Spleen (tissue), 11 donors: ENCODE measurements at regions not wholly inside any gene's neighbourhood (a gene's known extent, or its start where the extent isn't known, plus 50 kb on each side); places are given as distances from the start of the nearest gene placed in this dataset.

Experiments
- DNase-seq: peaks from one replicate; pipeline ENCODE4 v3.0.0-alpha.2; 2020
- H3K27ac ChIP-seq, 8 donors: fragments of 200-600 bp; sonication (generic) in 7 of 8; 1 replicate in 4 of 8; 2 replicates in 4 of 8; pipeline versions ENCODE4 v1.5.0 to v1.8.0; 2016 to 2021; ENCODE audit warnings: inconsistent platforms in 4 of 8, mild to moderate bottlenecking in 4 of 8, moderate library complexity in 1 of 8
- H3K27me3 ChIP-seq, 7 donors: fragments of 200-600 bp; sonication (generic) in 6 of 7; replicated peaks in 1 of 7; 1 replicate in 4 of 7; 2 replicates in 3 of 7; pipeline versions ENCODE4 v1.5.0 to v1.8.0; 2016 to 2021; ENCODE audit warnings: inconsistent platforms in 3 of 7, mild to moderate bottlenecking in 1 of 7
- H3K36me3 ChIP-seq, 6 donors: fragments of 200-600 bp; sonication (generic) in 5 of 6; 1 replicate in 4 of 6; 2 replicates in 2 of 6; pipeline versions ENCODE4 v1.5.0 to v1.8.0; 2016 to 2021; ENCODE audit warnings: inconsistent platforms in 2 of 6
- H3K4me1 ChIP-seq, 6 donors: fragments of 200-600 bp; sonication (generic) in 5 of 6; 1 replicate in 3 of 6; 2 replicates in 3 of 6; pipeline versions ENCODE4 v1.5.0 to v1.8.0; 2016 to 2021; ENCODE audit warnings: inconsistent platforms in 3 of 6
- H3K4me3 ChIP-seq, 8 donors: fragments of 200-600 bp; sonication (generic) in 7 of 8; 1 replicate in 4 of 8; 2 replicates in 4 of 8; pipeline versions ENCODE4 v1.5.0 to v1.8.0; 2016 to 2021; ENCODE audit warnings: inconsistent platforms in 4 of 8, mild to moderate bottlenecking in 4 of 8, moderate library complexity in 2 of 8
- H3K9me3 ChIP-seq, 8 donors: fragments of 200-600 bp; sonication (generic) in 7 of 8; 1 replicate in 4 of 8; 2 replicates in 4 of 8; pipeline versions ENCODE4 v1.5.0 to v1.8.0; 2016 to 2021; ENCODE audit warnings: inconsistent platforms in 4 of 8
- POLR2A ChIP-seq, 3 donors: fragments of 450-650 bp; IDR thresholded peaks; one replicate each; pipeline ENCODE4 v1.5.1; 2017; ENCODE audit warnings: antibody characterized with exemption in 3 of 3, mild to moderate bottlenecking in 1 of 3
- POLR2AphosphoS5 ChIP-seq, 3 donors: sonication (generic); formaldehyde crosslinking; IDR thresholded peaks; one replicate each; pipeline ENCODE4 v1.5.1; 2017; ENCODE audit warnings: antibody characterized with exemption in 3 of 3
- WGBS, 5 donors: extraction: QIAGEN DNeasy Blood & Tissue Kit in 3 of 5; methylation state at CpG; one replicate each; pipeline versions ENCODE4 v1.1.5 to v1.1.7; 2013 to 2018; 5-methylcytosine and 5-hydroxymethylcytosine counted together
- intact Hi-C: fragments of 100-400 bp; cut with DNase I; formaldehyde crosslinking; loops from one replicate; pipeline ENCODE4 v1.15.0; 2023; ENCODE audit warnings: low total_unique reads
- TF ChIP-seq, protein P1 (sequence below), 11 experiments: fragments of 200-600 bp in 7 of 11; fragments of 450-650 bp in 4 of 11; sonication (generic) in 4 of 11; IDR thresholded peaks in 8 of 11; conservative IDR thresholded peaks in 3 of 11; 1 replicate in 7 of 11; 2 replicates in 4 of 11; pipeline versions ENCODE4 v1.4.0 to v1.8.0; 2016 to 2021; ENCODE audit warnings: antibody characterized with exemption in 11 of 11, inconsistent platforms in 4 of 11, mild to moderate bottlenecking in 1 of 11
- donor health status: healthy with polysubstance abuse.
- donor health status: DM: no; HTN: no; CAD: no; lungs with moderate emphysema.
- donor health status: DM: no; HTN: no; CAD: no.
- donor health status: Bipolar disorder and iron deficiency.
- donor health status: healthy.
- donor health status: DM: no; HTN: no; CAD: no.
- donor health status: DM: yes; HTN: yes; CAD: no.

DNA sequence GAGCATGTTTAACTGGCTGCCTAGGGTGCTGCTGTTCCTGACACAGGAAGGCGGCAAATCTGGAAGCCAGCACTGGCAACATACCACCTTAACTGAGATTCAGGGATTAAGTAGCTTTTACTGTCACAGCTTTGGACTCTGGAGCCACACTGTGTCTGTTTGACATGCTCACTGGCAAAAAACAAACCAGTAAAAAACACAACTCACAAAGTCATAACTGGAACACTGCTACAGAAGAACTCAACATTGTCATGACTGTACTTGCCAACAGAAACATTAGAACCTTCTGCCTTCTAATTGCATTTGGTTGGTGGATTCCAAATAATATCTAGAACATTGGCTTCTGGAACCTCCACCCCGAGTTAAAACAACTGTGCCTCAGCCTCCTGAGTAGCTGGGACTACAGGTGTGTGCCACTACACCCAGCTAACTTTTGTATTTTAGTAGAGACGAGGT, 117.6 kb downstream of the TTC6 start:
- H3K4me1 ChIP-seq, result peaks cover 0 to 5% (median 0%) of the 10 kb centered on the region in 6 donors
- no peak for TF ChIP-seq POLR2AphosphoS5 (IDR thresholded peaks at IDR 0.05)
- TF ChIP-seq, protein P1, sequence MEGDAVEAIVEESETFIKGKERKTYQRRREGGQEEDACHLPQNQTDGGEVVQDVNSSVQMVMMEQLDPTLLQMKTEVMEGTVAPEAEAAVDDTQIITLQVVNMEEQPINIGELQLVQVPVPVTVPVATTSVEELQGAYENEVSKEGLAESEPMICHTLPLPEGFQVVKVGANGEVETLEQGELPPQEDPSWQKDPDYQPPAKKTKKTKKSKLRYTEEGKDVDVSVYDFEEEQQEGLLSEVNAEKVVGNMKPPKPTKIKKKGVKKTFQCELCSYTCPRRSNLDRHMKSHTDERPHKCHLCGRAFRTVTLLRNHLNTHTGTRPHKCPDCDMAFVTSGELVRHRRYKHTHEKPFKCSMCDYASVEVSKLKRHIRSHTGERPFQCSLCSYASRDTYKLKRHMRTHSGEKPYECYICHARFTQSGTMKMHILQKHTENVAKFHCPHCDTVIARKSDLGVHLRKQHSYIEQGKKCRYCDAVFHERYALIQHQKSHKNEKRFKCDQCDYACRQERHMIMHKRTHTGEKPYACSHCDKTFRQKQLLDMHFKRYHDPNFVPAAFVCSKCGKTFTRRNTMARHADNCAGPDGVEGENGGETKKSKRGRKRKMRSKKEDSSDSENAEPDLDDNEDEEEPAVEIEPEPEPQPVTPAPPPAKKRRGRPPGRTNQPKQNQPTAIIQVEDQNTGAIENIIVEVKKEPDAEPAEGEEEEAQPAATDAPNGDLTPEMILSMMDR (IDR thresholded peaks at IDR 0.05 in 8 of 11, conservative IDR thresholded peaks at IDR 0.05 in 3 of 11), result no peak
- H3K27ac ChIP-seq, result no peak overlapping the region
- 66 to 79% (median 74%) methylated on average over 3 of the region's 3 CpGs for WGBS, 5 donors
- intact Hi-C loops, result no loop called here
- H3K9me3 ChIP-seq, result no peaks in the 10 kb centered on the region
- no peaks in the 10 kb centered on the region for H3K27me3 ChIP-seq
- DNase-seq, result no peak
- no peaks in the 10 kb centered on the region for H3K36me3 ChIP-seq
- no peak overlapping the region for H3K4me3 ChIP-seq

DNA sequence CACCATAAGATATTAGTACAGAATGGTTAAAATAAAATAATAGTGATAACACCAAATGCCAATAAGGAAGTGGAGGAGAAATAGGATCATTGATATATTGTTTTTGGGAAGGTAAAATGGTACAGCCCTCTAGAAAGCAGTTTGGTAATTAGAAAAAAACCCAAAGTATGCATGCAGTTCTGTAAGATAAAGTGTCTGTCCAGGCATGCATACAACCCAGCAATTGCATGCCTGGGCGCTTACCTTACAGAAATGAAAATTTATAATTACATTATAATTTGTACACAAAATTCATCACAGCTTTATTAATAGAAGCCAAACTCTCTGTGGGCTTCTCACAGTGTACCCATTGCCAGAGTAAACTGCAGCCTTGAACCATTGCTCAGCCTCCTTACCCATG, 124.7 kb downstream of the TTC6 start:
- Histone ChIP-seq H3K9me3 (peaks cover 0 to 7% (median 0%) of the 10 kb centered on the region in 8 donors), H3K27ac (no peak overlapping the region), H3K4me3 (no peak overlapping the region), H3K36me3 (no peaks in the 10 kb centered on the region), H3K4me1 (no peaks in the 10 kb centered on the region), H3K27me3 (no peaks in the 10 kb centered on the region)
- TF ChIP-seq POLR2AphosphoS5 (IDR thresholded peaks at IDR 0.05) (no peak), POLR2A (IDR thresholded peaks at IDR 0.05) (no peak)
- TF ChIP-seq, protein P1 (IDR thresholded peaks at IDR 0.05 in 8 of 11, conservative IDR thresholded peaks at IDR 0.05 in 3 of 11), result no peak
- 85 to 100% (median 93%) methylated on average over 1 of the region's 1 CpG for WGBS, 5 donors
- intact Hi-C loops, result no loop called here
- DNase-seq, result no peak

DNA sequence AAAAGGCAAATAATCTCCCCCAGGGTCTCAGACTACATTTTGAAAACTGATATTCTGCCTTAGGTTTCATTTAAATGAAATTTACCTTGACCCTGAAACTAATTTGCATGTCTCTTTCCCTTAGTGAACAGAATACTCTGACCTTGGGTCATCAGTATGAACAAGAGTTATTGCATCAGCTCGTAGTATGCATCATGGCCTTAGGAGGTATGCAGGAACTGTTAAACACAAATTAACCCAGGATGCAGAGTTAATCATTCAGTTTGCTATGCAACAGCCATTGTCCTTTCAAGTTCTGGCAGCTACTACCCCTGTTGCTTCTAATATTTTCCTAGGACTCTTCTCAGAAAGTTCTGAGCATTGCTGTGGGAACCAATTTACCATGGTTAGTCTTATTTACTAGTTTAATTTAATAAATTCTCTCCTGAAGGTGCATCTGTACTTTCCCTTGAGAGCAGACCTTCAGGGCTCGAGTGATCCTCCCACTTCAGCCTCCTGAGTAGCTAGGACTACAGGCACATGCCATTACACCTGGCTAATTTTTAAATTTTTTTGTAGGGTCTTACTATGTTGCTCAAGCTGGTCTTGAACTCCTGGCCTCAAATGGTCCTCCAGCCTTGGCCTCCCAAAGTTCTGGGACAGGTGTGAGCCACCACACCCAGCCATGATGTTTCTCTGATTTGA, 126.7 kb downstream of the TTC6 start:
- no peak overlapping the region for H3K4me3 ChIP-seq
- no peaks in the 10 kb centered on the region for H3K36me3 ChIP-seq
- DNase-seq, result no peak
- WGBS, 5 donors, result 37 to 55% (median 42%) methylated on average over 2 of the region's 2 CpGs
- H3K27me3 ChIP-seq, result no peaks in the 10 kb centered on the region
- H3K27ac ChIP-seq, result no peak overlapping the region
- H3K4me1 ChIP-seq, result no peaks in the 10 kb centered on the region
- TF ChIP-seq POLR2AphosphoS5 (IDR thresholded peaks at IDR 0.05) (no peak), POLR2A (IDR thresholded peaks at IDR 0.05) (no peak)
- TF ChIP-seq, protein P1 (IDR thresholded peaks at IDR 0.05 in 8 of 11, conservative IDR thresholded peaks at IDR 0.05 in 3 of 11), result no peak
- H3K9me3 ChIP-seq, result peaks cover 0 to 7% (median 0%) of the 10 kb centered on the region in 8 donors
- intact Hi-C loops, result no loop called here

DNA sequence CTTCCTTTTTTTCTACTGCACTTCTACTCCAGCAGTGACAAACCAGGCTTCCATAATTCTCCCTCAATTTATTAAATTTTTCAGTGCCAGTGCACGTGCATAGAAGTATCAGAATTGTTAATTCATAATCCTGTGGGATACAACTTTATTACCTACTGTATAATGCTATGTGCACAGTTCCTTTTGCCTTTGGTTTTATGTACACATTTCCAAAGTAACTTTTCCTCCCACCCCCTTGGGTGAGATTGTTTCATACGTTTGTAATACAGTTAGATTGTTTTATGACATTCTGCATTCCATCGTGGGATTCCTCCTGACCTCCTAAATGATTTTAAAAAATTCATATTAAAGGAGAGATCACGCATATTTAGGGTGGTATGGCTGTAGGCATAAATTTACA, 128.1 kb downstream of the TTC6 start:
- intact Hi-C loops, result no loop called here
- no peak for DNase-seq
- TF ChIP-seq POLR2A (IDR thresholded peaks at IDR 0.05) (no peak), POLR2AphosphoS5 (IDR thresholded peaks at IDR 0.05) (no peak)
- TF ChIP-seq, protein P1 (IDR thresholded peaks at IDR 0.05 in 8 of 11, conservative IDR thresholded peaks at IDR 0.05 in 3 of 11), result no peak

More for the DNA sequence above, 128.1 kb downstream of the TTC6 start:
- no peaks in the 10 kb centered on the region for H3K36me3 ChIP-seq
- no peak overlapping the region for H3K4me3 ChIP-seq
- H3K9me3 ChIP-seq, result peaks cover 0 to 7% (median 0%) of the 10 kb centered on the region in 8 donors
- no peaks in the 10 kb centered on the region for H3K27me3 ChIP-seq
- no peaks in the 10 kb centered on the region for H3K4me1 ChIP-seq
- WGBS, 5 donors, result 52 to 61% (median 56%) methylated on average over 4 of the region's 4 CpGs
- H3K27ac ChIP-seq, result no peak overlapping the region
